ENCODE measurements at regions not wholly inside any gene's neighbourhood (a gene's known extent, or its start where the extent isn't known, plus 50 kb on each side); places are given as distances from the start of the nearest gene placed in this dataset.
A peak's percentile ranks its signal among the peaks of the same experiment; 100 is the strongest.

GRCh38 chr10:131724169-131724545 is 176.7 kb upstream of the PPP2R2D start:
- no peak for DNase-seq

GRCh38 chr10:131724891-131725580 is 175.8 kb upstream of the PPP2R2D start:
- no peak for DNase-seq

- DNase-seq = no peak
Observed at GRCh38 chr10:131725581-131726069, 175.2 kb upstream of the PPP2R2D start.

GRCh38 chr10:131726076-131726880 is 174.5 kb upstream of the PPP2R2D start:
- DNase-seq = peak; percentile 66

- DNase-seq = no peak
Observed at GRCh38 chr10:131726967-131727366, 173.8 kb upstream of the PPP2R2D start.

GRCh38 chr10:131727560-131727959 is 173.2 kb upstream of the PPP2R2D start:
- no peak for DNase-seq

- no peak for DNase-seq
Observed at GRCh38 chr10:131728286-131729228, 172.3 kb upstream of the PPP2R2D start.

GRCh38 chr10:131729361-131729760 is 171.4 kb upstream of the PPP2R2D start:
- no peak for DNase-seq

GRCh38 chr10:131729938-131730660 is 170.7 kb upstream of the PPP2R2D start:
- no peak for DNase-seq

- no peak for DNase-seq
Observed at GRCh38 chr10:131730771-131731497, 169.9 kb upstream of the PPP2R2D start.

GRCh38 chr10:131731780-131732630 is 168.8 kb upstream of the PPP2R2D start:
- DNase-seq = no peak

- DNase-seq = no peak
Observed at GRCh38 chr10:131732631-131733127, 168.1 kb upstream of the PPP2R2D start.

- no peak for DNase-seq
Observed at GRCh38 chr10:131733596-131733995, 167.2 kb upstream of the PPP2R2D start.

- no peak for DNase-seq
Observed at GRCh38 chr10:131735577-131735976, 165.2 kb upstream of the PPP2R2D start.

- no peak for DNase-seq
Observed at GRCh38 chr10:131736321-131736980, 164.4 kb upstream of the PPP2R2D start.

- no peak for DNase-seq
Observed at GRCh38 chr10:131737543-131738395, 163.0 kb upstream of the PPP2R2D start.

- no peak for DNase-seq
Observed at GRCh38 chr10:131738396-131738735, 162.4 kb upstream of the PPP2R2D start.

- no peak for DNase-seq
Observed at GRCh38 chr10:131739206-131739605, 161.6 kb upstream of the PPP2R2D start.

GRCh38 chr10:131742500-131742951 is 158.3 kb upstream of the PPP2R2D start:
- DNase-seq = no peak

Measured in NCI-H1105 (cell line).